ENCODE measurements at regions not wholly inside any gene's neighbourhood (a gene's known extent, or its start where the extent isn't known, plus 50 kb on each side); places are given as distances from the start of the nearest gene placed in this dataset.

DNA sequence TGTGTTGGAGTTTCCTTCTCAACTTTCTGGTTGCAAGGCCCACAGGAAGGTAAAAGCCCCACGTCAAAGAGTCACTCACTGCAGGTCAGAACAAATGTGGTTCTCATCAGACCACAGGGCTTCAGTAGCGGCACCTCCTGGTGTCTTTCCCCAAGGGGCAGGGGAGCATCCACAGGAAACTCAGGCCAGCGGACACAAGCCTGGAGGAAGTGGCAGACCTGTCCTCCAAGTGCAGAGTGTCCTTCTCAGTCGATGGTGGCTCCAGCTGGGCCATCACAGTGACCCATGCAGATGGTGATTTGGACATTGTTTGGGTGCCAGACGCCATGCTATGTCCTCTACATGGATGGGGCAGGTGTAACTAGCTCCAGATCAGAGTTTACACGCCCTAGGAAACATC is 84.9 kb downstream of the ACKR3 start:
- no peak for DNase-seq (ENCODE audit: low read depth)

- no peak for DNase-seq (ENCODE audit: low read depth)
Observed at GRCh38 chr2:236656166-236656565, 86.5 kb downstream of the ACKR3 start.

GRCh38 chr2:236656721-236657120 is 87.1 kb downstream of the ACKR3 start:
- no peak for DNase-seq (ENCODE audit: low read depth)

- DNase-seq (ENCODE audit: low read depth): no peak
Observed at GRCh38 chr2:236657215-236657614, 87.6 kb downstream of the ACKR3 start.

GRCh38 chr2:236657801-236658200 is 88.2 kb downstream of the ACKR3 start:
- DNase-seq (ENCODE audit: low read depth): no peak

DNA sequence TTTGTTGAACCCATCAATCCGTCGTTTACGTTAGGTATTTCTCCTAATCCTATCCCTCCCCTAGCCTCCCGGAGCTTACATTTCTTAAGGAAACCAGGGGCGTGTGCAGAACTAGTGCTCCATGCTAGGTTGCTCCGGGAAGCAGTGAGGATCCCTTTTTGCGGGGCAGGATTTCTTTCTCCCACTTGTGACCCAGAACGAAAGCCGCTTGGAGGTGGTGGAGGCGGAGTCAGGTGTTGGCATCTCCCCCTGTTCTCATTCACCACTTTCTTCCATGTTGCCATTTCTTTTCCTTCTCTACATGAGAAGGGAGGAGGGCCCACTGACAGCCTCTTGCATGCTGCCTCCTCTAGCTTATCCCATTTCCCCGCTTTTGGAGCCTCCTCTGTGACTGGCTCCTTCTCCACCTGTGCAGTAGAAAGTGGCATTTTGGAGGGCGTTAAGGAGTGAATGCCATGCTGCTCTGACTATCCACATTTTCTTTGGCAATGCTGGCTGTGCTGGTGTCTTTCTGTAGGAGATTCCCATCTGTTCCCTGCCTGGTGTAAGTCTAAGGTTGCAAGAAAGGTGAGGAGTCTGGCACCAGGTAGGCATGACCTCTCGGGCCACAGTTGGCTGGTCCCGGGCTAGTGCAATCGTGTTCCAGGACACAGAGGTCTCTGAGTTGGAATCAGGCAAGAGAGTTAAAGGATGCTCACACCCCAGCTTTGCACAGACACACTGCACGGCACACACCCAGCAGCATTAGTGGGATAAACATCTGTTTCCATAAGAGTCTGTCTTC is 89.5 kb downstream of the ACKR3 start:
- DNase-seq (ENCODE audit: low read depth): no peak

DNA sequence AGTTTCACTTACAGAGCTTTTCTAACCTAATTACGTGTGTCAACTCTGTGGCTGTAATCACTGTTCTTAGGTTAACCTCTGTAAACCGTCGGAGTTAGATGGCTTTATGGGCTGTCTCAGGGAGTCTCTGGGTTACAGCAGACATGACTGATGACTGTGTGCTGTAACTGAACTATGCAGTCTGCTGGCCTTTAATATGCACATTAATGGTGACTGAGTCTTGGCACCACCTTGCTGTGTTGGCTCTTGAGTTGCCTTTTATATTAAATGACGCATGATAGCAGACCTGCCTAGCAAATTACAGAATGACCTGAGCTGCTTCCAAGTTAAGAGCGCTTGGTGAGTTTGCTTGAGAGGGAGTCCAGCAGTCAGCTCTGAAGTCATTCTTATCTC is 90.1 kb downstream of the ACKR3 start:
- no peak for DNase-seq (ENCODE audit: low read depth)

DNA sequence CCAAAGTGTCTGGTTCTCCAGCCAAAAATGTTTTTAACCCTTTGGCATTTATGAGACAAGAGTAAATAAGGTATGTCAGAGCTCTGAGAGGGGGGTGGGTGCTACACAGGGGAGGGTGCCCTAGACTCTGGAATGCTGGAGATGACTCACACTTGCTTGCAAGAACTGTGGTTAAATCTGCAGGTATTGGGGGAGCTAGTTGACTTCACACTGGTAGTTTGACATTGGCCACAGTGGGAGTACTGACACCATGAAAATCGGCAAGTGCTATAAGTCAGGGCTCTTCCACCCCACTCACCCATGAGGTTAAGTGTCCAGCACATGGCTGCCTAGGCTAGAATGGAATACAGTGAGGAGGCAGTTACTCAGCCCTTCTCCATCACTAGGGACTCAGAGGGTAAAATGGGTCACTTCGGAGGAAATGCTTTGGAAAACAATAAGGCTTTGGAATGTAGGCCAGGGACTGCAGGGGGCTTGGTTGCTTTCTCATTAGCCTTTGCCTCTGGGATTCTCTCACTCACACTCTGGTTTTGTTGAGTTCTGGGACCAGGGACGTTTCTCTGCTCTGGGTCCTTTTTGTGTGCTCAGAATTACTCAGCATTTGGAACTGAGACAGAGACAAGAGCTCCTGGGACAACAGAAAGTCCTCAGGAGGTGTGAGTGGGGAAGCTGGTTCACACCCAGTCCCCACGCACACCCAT is 91.6 kb downstream of the ACKR3 start:
- DNase-seq (ENCODE audit: low read depth): no peak

DNA sequence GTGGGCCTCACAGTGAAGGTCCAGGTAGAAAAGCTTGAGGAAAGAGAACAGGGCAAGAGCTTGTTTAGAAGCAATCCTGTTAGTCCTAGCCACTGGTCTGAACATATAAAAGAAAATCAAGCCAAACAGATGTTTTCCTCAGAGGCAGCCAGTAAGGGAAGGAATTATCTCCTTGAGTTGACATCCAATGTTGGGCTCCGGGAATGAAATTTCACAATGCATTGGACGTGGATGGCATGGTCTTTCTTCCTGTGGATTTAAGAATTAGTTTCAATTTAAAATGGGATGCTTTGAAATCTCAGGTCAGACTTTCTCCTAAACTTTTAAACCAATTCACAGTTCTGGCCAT is 92.1 kb downstream of the ACKR3 start:
- DNase-seq (ENCODE audit: low read depth): no peak

GRCh38 chr2:236662231-236663185 is 92.9 kb downstream of the ACKR3 start:
- DNase-seq (ENCODE audit: low read depth): no peak

DNA sequence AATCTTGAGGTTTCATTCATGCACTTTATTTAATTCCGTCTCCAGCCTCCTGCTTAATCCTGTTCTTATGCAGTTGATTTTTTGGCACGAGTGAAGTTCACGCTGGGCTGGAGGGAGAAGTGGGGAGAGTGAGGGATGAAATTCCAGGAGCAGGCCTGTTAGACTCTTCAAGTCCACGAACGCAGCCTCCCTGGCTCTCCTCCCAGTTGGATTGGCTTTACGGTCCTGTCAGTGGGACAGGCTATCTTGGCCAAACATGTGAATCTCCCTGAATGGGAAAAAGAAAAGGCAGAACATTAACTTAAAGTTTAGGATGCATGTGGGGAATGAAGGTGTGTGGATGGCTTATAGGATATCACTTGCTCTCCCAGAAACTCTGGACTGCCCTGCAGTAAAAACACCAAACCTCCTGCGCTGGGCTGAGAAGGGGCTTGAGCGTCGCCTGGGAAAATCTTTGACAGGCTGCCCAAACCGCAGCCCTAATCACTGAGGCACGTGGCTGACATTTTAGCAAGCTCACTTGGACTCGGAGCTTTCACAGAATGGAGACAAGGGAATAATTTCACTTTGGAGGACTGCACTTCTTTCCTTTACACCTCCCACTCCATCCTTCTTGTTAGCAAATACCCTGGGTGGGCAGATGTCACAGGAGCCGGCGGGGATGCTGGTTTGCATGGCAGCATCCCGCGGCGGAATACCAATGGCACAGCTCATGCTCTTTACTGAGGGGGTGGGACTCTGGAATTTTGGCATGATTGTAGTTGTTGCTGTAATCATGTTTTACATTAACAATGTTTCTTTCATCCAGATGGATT is 93.9 kb downstream of the ACKR3 start:
- DNase-seq (ENCODE audit: low read depth): no peak

- no peak for DNase-seq (ENCODE audit: low read depth)
Observed at GRCh38 chr2:236664136-236664535, 94.5 kb downstream of the ACKR3 start.

DNA sequence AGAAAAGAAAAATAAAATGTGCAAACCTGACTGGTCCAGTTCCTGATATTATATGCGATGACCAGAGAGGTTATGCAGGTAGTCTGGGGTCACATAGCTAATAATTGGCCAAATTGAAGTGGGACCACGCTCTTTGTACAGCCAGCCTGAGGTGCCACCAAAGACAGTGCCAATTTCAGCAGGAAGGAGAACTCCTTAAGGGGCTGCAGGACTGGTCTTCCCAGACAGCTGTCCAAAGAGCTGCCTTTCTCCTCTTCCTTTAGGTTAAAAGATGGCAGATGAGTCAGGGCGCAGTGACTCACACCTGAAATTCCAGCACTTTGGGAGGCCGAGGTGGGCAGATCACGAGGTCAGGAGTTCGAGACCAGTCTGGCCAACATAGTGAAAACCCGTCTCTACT is 95.5 kb downstream of the ACKR3 start:
- DNase-seq (ENCODE audit: low read depth): no peak

- no peak for DNase-seq (ENCODE audit: low read depth)
Observed at GRCh38 chr2:236665572-236666118, 96.0 kb downstream of the ACKR3 start.

DNA sequence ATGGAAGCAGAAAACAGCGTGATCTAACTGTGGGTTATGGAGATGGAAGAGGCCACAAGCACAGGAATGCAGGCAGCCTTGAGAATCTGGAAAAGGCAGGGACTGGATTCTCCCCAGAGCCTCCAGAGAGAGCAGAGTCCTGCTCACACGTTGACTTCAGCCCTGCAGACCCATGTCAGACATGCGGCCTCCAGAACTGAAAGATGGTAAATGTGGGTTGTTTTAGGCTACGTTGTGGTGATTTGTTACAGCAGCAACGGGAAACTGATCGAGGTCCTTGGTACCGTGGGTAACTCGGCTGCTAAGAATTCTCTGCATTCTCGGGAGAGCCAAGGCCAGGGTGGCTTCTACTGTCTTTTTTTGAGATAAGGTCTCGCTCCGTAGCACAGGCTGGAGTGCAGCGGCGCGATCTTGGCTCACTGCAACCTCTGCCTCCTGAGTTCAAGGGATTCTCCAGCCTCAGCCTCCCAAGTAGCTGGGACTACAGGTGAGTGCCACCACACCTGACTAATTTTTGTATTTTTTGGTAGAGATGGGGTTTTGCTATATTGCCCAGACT is 97.1 kb downstream of the ACKR3 start:
- DNase-seq (ENCODE audit: low read depth): no peak

DNA sequence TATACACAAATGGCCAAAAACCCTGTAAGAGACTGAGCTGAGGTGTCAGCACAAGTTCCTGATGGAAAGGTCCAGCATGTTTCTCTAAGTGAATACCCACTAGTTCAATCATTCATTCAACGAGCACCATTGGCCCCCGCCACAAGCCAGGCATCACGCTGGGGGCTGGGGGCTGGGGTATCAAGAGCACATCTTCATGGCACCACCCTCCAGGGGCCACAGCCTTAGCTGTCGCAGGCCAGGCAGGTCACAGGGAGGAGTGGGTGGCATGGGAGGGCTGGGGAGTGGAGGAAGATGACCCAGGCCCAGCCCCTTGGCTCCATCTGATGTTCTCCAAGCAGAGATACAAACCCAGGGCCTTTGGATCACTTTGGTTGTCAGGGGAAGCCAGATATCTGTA is 97.9 kb downstream of the ACKR3 start:
- DNase-seq (ENCODE audit: low read depth): no peak

- no peak for DNase-seq (ENCODE audit: low read depth)
Observed at GRCh38 chr2:236668531-236668969, 98.9 kb downstream of the ACKR3 start.

GRCh38 chr2:236670235-236670620 is 100.6 kb downstream of the ACKR3 start:
- no peak for DNase-seq (ENCODE audit: low read depth)

- no peak for DNase-seq (ENCODE audit: low read depth)
Observed at GRCh38 chr2:236671896-236672562, 102.4 kb downstream of the ACKR3 start.

DNA sequence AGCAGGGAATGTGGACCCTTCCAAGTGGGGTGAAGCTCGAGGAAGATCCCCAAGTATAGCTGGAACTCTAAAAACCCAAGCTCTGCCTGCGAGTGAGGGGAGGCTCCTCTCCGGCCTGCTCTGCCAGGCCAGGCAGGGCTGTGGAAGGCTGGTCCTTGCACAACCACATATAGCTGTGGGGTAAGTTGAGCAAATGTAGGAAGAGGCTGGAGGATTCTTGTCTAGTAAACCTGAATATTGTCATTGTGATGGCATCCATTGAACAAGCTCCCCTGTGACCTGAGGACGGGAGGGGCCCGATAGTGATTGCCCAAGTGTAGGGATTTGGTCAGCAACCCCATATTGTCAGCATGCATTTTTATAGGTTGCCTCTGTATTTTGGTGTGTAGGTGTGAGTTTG is 103.0 kb downstream of the ACKR3 start:
- no peak for DNase-seq (ENCODE audit: low read depth)
